Loucy (cell line): ENCODE measurements at regions not wholly inside any gene's neighbourhood (a gene's known extent, or its start where the extent isn't known, plus 50 kb on each side); places are given as distances from the start of the nearest gene placed in this dataset.

Source experiments
- H2AFZ ChIP-seq: fragments of 200-600 bp; sonication (generic); 2 replicates; pipeline ENCODE4 v1.6.0; 2016; ENCODE audit warnings: antibody characterized with exemption, mild to moderate bottlenecking, low read length, moderate library complexity
- H3F3A ChIP-seq: fragments of 200-600 bp; 2 replicates; pipeline ENCODE4 v1.6.0; 2016; ENCODE audit warnings: antibody characterized with exemption, low read depth, mild to moderate bottlenecking
- H3K27me3 ChIP-seq: fragments of 200-600 bp; sonication (generic); 2 replicates; pipeline ENCODE4 v1.6.1; 2014; ENCODE audit warnings: low read length, mild to moderate bottlenecking; ENCODE audit not compliant: insufficient read depth, poor library complexity, severe bottlenecking
- H3K36me3 ChIP-seq: fragments of 200-600 bp; sonication (generic); 2 replicates; pipeline ENCODE4 v1.6.1; 2016; ENCODE audit warnings: low read length; ENCODE audit not compliant: insufficient read depth
- H3K4me1 ChIP-seq: fragments of 200-600 bp; sonication (generic); 2 replicates; pipeline ENCODE4 v1.5.1; 2014; ENCODE audit warnings: low read length, mild to moderate bottlenecking; ENCODE audit not compliant: insufficient read depth, poor library complexity, severe bottlenecking
- H3K4me2 ChIP-seq: fragments of 200-600 bp; sonication (generic); 2 replicates; pipeline ENCODE4 v1.6.0; 2014; ENCODE audit warnings: antibody characterized with exemption, low read length, low read depth, mild to moderate bottlenecking; ENCODE audit not compliant: poor library complexity, severe bottlenecking
- H3K4me3 ChIP-seq: fragments of 200-600 bp; sonication (generic); 2 replicates; pipeline ENCODE4 v1.5.1; 2014; ENCODE audit warnings: low read length, mild to moderate bottlenecking, mixed read lengths; ENCODE audit not compliant: poor library complexity, severe bottlenecking
- H3K79me2 ChIP-seq: fragments of 200-600 bp; sonication (generic); 2 replicates; pipeline ENCODE4 v1.6.1; 2014; ENCODE audit warnings: low read length; ENCODE audit not compliant: insufficient read depth
- H3K9ac ChIP-seq: fragments of 200-600 bp; sonication (generic); 2 replicates; pipeline ENCODE4 v1.6.0; 2014; ENCODE audit warnings: mild to moderate bottlenecking, low read depth, low read length, moderate library complexity; ENCODE audit not compliant: poor library complexity, severe bottlenecking
- H3K9me2 ChIP-seq: fragments of 200-600 bp; sonication (generic); replicated peaks from 2 replicates; pipeline ENCODE4 v1.6.1; 2016; ENCODE audit warnings: low read depth, low read length, mixed read lengths
- H3K9me3 ChIP-seq: fragments of 200-600 bp; sonication (generic); 2 replicates; pipeline ENCODE4 v1.6.1; 2014; ENCODE audit warnings: mild to moderate bottlenecking, antibody characterized with exemption, low read length, low read depth; ENCODE audit not compliant: insufficient read depth
- H4K20me1 ChIP-seq: fragments of 200-600 bp; sonication (generic); 2 replicates; pipeline ENCODE4 v1.6.0; 2014; ENCODE audit warnings: antibody characterized with exemption, low read length, mild to moderate bottlenecking; ENCODE audit not compliant: insufficient read depth, poor library complexity, severe bottlenecking
- CTCF ChIP-seq: fragments of 200-600 bp; sonication (generic); conservative IDR thresholded peaks from 2 replicates; pipeline ENCODE4 v1.5.1; 2014; ENCODE audit warnings: mild to moderate bottlenecking, antibody characterized with exemption, low read length
- EZH2phosphoT487 ChIP-seq: fragments of 200-600 bp; IDR thresholded peaks from 2 replicates; pipeline ENCODE4 v1.6.1; 2018; ENCODE audit warnings: antibody characterized with exemption, mild to moderate bottlenecking, moderate library complexity, borderline replicate concordance

- H3K9me3 ChIP-seq = no peaks in the 10 kb centered on the region
- H3K79me2 ChIP-seq = no peaks in the 10 kb centered on the region
- no peak overlapping the region for H2AFZ ChIP-seq
- H4K20me1 ChIP-seq = no peaks in the 10 kb centered on the region
- H3K4me3 ChIP-seq = no peak overlapping the region
- H3K4me2 ChIP-seq = no peak overlapping the region
- no peaks in the 10 kb centered on the region for H3K9me2 ChIP-seq
- TF ChIP-seq EZH2phosphoT487 (no peak), CTCF (no peak)
- no peaks in the 10 kb centered on the region for H3K36me3 ChIP-seq
- no peaks in the 10 kb centered on the region for H3F3A ChIP-seq
- no peaks in the 10 kb centered on the region for H3K4me1 ChIP-seq
- no peak overlapping the region for H3K9ac ChIP-seq
- H3K27me3 ChIP-seq = no peaks in the 10 kb centered on the region
Measured at GRCh38 chr4:111681270-111681669, 464.0 kb upstream of the FAM241A start.

DNA sequence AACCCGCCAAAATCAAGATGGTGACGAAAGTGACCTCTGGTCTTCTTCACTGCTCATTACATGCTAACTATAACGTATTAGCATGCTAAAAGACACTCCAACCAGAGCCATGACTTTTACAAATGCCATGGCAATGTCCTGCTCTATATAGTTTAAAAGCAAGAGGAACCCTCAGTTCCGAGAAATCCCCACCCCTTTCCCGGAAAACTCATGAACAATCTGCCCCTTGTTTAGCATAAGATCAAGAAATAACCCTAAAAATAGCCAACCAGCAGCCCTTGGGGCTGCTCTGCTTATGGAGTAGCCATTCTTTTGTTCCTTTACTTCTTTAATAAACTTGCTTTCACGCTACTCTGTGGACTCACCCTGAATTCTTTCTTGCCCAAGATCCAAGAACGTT, 463.5 kb upstream of the FAM241A start:
- no peaks in the 10 kb centered on the region for H3K9me3 ChIP-seq
- no peaks in the 10 kb centered on the region for H3K9me2 ChIP-seq
- TF ChIP-seq CTCF (no peak), EZH2phosphoT487 (no peak)
- H3K4me2 ChIP-seq = no peak overlapping the region
- H3K4me1 ChIP-seq = no peaks in the 10 kb centered on the region
- H3K9ac ChIP-seq = no peak overlapping the region
- H3K36me3 ChIP-seq = no peaks in the 10 kb centered on the region
- no peak overlapping the region for H2AFZ ChIP-seq
- H3K27me3 ChIP-seq = no peaks in the 10 kb centered on the region
- no peak overlapping the region for H3K4me3 ChIP-seq
- H3F3A ChIP-seq = no peaks in the 10 kb centered on the region
- H4K20me1 ChIP-seq = no peaks in the 10 kb centered on the region
- no peaks in the 10 kb centered on the region for H3K79me2 ChIP-seq

GRCh38 chr4:111685205-111685604, 460.0 kb upstream of the FAM241A start:
- TF ChIP-seq EZH2phosphoT487 (no peak), CTCF (no peak)
- H2AFZ ChIP-seq = no peak overlapping the region
- no peaks in the 10 kb centered on the region for H3K36me3 ChIP-seq
- H3K9me3 ChIP-seq = no peaks in the 10 kb centered on the region
- no peak overlapping the region for H3K4me2 ChIP-seq
- no peaks in the 10 kb centered on the region for H4K20me1 ChIP-seq
- H3K4me3 ChIP-seq = no peak overlapping the region
- no peaks in the 10 kb centered on the region for H3K9me2 ChIP-seq
- H3K79me2 ChIP-seq = no peaks in the 10 kb centered on the region
- H3K27me3 ChIP-seq = no peaks in the 10 kb centered on the region
- no peak overlapping the region for H3K9ac ChIP-seq
- H3F3A ChIP-seq = no peaks in the 10 kb centered on the region
- H3K4me1 ChIP-seq = no peaks in the 10 kb centered on the region
